ENCODE measurements at regions not wholly inside any gene's neighbourhood (a gene's known extent, or its start where the extent isn't known, plus 50 kb on each side); places are given as distances from the start of the nearest gene placed in this dataset.

DNA sequence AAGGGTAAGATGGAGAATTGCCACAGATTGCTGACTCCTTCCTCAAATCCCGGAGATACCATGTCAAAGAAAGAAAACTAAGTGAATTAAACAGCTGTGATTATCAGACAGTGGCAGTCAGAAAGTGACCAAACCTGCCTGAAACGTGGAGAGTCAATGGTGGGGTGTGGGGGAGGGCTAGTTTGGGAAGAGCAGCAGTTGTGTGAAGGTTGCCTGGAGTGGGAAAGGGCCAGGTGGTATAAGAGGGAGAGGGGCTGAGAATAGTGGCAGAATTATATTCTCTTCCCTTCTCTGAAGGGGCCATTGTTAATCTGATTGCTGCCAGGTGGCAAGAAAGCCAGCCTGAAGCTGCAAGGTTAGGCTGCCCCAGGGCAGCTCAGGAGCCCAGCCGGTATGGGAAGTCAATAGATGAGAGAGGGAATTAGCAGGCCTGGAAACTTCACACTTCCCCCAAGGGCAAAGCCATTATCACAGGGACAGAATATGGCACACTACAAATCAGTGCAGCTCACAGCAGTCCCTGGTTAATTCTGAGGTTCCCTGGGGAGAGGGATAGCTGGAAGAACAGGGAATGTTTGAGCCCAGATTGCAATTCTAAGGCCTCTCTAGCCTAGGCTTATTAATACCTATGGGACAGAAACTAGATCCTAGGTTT, 83.9 kb upstream of the ITGB1 start:
- TF ChIP-seq, protein P1, sequence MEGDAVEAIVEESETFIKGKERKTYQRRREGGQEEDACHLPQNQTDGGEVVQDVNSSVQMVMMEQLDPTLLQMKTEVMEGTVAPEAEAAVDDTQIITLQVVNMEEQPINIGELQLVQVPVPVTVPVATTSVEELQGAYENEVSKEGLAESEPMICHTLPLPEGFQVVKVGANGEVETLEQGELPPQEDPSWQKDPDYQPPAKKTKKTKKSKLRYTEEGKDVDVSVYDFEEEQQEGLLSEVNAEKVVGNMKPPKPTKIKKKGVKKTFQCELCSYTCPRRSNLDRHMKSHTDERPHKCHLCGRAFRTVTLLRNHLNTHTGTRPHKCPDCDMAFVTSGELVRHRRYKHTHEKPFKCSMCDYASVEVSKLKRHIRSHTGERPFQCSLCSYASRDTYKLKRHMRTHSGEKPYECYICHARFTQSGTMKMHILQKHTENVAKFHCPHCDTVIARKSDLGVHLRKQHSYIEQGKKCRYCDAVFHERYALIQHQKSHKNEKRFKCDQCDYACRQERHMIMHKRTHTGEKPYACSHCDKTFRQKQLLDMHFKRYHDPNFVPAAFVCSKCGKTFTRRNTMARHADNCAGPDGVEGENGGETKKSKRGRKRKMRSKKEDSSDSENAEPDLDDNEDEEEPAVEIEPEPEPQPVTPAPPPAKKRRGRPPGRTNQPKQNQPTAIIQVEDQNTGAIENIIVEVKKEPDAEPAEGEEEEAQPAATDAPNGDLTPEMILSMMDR (conservative IDR thresholded peaks at IDR 0.05; ENCODE audit: low read depth, low read length): no peak
- TF ChIP-seq EZH2 (IDR thresholded peaks at IDR 0.05; ENCODE audit: borderline replicate concordance, low read depth, low read length, poor library complexity, severe bottlenecking): no peak
